HFFc6 (cell line): ENCODE measurements at regions not wholly inside any gene's neighbourhood (a gene's known extent, or its start where the extent isn't known, plus 50 kb on each side); places are given as distances from the start of the nearest gene placed in this dataset.
"Not testable (repeated sequence)": the region's sequence is repeated elsewhere in the genome, so short reads cannot be mapped to it uniquely, and the experiment has no call there.

Experiments used
- DNase-seq: peaks from one replicate; pipeline ENCODE4 v3.0.0-alpha.2; 2018
- H3K27ac Mint-ChIP-seq: 2 replicates; pipeline ENCODE4 v1.8.0; 2020; ENCODE audit warnings: mild to moderate bottlenecking, mixed read lengths
- H3K27me3 Mint-ChIP-seq: 2 replicates; pipeline ENCODE4 v1.8.0; 2021; ENCODE audit warnings: mild to moderate bottlenecking, moderate library complexity, mixed read lengths; ENCODE audit not compliant: insufficient read depth
- H3K36me3 Mint-ChIP-seq: 2 replicates; pipeline ENCODE4 v1.8.0; 2021; ENCODE audit warnings: low read depth, mixed read lengths
- H3K4me1 Mint-ChIP-seq: 2 replicates; pipeline ENCODE4 v1.8.0; 2020; ENCODE audit warnings: low read depth, mixed read lengths
- H3K4me3 Mint-ChIP-seq: 2 replicates; pipeline ENCODE4 v1.8.0; 2020; ENCODE audit warnings: mild to moderate bottlenecking, moderate library complexity, mixed read lengths
- H3K9me3 Mint-ChIP-seq: 2 replicates; pipeline ENCODE4 v1.8.0; 2020; ENCODE audit warnings: mild to moderate bottlenecking, mixed read lengths
- CTCF ChIP-seq: fragments of 200-600 bp; sonication (generic); IDR thresholded peaks from 2 replicates; pipeline ENCODE4 v1.5.0; 2021; ENCODE audit warnings: antibody characterized with exemption, mild to moderate bottlenecking

DNA sequence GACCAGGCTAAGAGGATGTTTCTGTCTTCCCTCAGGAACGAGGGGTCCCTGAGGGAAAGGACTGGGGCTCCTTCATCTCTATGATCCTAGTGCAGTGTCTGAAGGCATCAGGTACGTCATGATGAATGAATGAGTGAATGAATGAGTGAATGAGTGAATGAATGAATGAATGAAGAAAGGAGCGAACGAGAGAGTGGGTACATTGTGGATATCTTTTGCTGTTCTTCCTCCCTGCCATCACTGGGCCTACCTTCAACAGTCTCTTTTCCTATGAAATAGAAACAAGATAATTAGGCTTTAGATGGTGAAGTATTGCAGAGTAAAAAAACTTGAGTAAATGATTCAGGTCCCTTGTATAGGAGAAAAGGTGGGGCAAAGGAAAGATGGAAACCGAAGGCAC lies 111.3 kb upstream of the CRHR1 start:
- no peak for TF ChIP-seq CTCF
- no peaks in the 10 kb centered on the region for H3K36me3 Mint-ChIP-seq
- no peaks in the 10 kb centered on the region for H3K4me1 Mint-ChIP-seq
- peaks cover 9% of the 10 kb centered on the region for H3K27me3 Mint-ChIP-seq
- H3K9me3 Mint-ChIP-seq, result no peaks in the 10 kb centered on the region
- H3K4me3 Mint-ChIP-seq, result no peak overlapping the region
- no peak overlapping the region for H3K27ac Mint-ChIP-seq
- no peak for DNase-seq

DNA sequence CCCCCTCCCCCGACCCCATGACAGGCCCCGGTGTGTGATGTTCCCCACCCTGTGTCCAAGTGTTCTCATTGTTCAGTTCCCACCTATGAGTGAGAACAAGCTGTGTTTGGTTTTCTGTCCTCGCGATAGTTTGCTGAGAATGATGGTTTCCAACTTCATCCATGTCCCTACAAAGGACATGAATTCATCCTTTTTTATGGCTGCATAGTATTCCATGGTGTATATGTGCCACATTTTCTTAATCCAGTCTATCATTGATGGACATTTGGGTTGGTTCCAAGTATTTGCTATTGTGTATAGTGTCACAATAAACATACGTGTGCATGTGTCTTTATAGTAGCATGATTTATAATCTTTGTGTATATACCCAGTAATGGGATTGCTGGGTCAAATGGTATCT lies 110.4 kb upstream of the CRHR1 start:
- not testable (repeated sequence) for DNase-seq, H3K4me1 Mint-ChIP-seq, H3K4me3 Mint-ChIP-seq, H3K36me3 Mint-ChIP-seq, H3K9me3 Mint-ChIP-seq, H3K27me3 Mint-ChIP-seq, H3K27ac Mint-ChIP-seq

- Mint-ChIP-seq H3K9me3 (peaks cover 5% of the 10 kb centered on the region; the same call in 1 of the 2 replicates), H3K4me1 (no peaks in the 10 kb centered on the region), H3K36me3 (no peaks in the 10 kb centered on the region), H3K27me3 (peaks cover 6% of the 10 kb centered on the region), H3K27ac (no peak overlapping the region), H3K4me3 (no peak overlapping the region)
- no peak for DNase-seq
- TF ChIP-seq CTCF, result no peak
These were observed 109.1 kb upstream of the CRHR1 start for GRCh38 chr17:45675012-45675411.

GRCh38 chr17:45675892-45676291 lies 108.2 kb upstream of the CRHR1 start:
- no peak for TF ChIP-seq CTCF
- Mint-ChIP-seq H3K36me3 (no peaks in the 10 kb centered on the region), H3K27ac (no peak overlapping the region), H3K4me3 (no peak overlapping the region), H3K9me3 (peaks cover 5% of the 10 kb centered on the region; the same call in 1 of the 2 replicates), H3K27me3 (peaks cover 6% of the 10 kb centered on the region), H3K4me1 (no peaks in the 10 kb centered on the region)
- DNase-seq, result no peak

DNA sequence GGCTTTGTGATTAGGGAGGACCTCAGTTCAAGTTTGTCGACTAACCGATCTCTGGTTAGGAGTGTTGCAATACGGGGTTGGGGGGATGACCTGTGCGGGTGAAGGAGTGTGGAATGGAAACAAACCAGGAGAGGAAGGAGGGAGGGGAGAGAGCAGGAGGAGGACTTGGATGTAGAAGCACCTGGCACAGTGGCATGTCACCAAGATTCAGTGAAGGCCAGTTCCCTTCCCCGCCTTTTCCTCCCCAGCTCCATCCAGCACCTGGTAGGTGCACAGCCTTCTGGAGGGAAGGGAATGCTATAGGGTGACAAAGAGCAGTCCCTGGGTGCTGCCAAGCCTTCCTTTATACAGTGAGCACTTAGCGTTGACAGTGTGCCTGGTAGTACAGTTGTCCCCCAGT lies 107.4 kb upstream of the CRHR1 start:
- Mint-ChIP-seq H3K4me1 (no peaks in the 10 kb centered on the region), H3K27me3 (peaks cover 6% of the 10 kb centered on the region), H3K36me3 (no peaks in the 10 kb centered on the region), H3K4me3 (no peak overlapping the region), H3K27ac (no peak overlapping the region), H3K9me3 (peaks cover 5% of the 10 kb centered on the region; the same call in 1 of the 2 replicates)
- no peak for TF ChIP-seq CTCF
- no peak for DNase-seq

DNA sequence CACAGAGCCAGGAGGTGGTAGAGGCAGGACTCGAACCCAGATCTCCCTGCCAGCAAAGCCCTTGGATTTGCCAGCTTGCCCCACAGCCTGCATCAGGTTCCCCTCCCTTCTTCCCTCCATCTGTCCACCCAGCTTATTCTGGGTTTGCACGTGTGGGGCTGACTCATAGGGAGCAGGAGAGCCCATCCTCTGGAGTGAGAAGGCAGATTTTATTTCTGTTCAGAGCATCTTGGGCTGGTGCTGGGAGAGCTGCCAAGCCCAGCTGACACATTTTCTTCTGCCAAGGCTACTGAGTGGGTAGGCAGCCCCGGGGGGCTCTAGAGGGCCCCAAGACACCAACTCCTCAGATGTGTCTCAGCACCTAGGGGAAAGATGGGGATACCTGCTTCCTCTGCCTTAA lies 106.3 kb upstream of the CRHR1 start:
- peak; percentile 22 for DNase-seq
- Mint-ChIP-seq H3K27me3 (peaks cover 9% of the 10 kb centered on the region), H3K4me3 (no peak overlapping the region), H3K27ac (no peak overlapping the region), H3K36me3 (no peaks in the 10 kb centered on the region), H3K9me3 (peaks cover 5% of the 10 kb centered on the region; the same call in 1 of the 2 replicates), H3K4me1 (no peaks in the 10 kb centered on the region)
- TF ChIP-seq CTCF, result no peak
